ENCODE measurements at regions not wholly inside any gene's neighbourhood (a gene's known extent, or its start where the extent isn't known, plus 50 kb on each side); places are given as distances from the start of the nearest gene placed in this dataset.

- no peak for DNase-seq (ENCODE audit: low read depth)
- in situ Hi-C loops (cut with HindIII; ENCODE audit: low sequenced_read_pairs), result no loop called here
- H3K4me3 ChIP-seq (ENCODE audit: low read depth, low read length), result no peak overlapping the region
- TF ChIP-seq, protein P1, sequence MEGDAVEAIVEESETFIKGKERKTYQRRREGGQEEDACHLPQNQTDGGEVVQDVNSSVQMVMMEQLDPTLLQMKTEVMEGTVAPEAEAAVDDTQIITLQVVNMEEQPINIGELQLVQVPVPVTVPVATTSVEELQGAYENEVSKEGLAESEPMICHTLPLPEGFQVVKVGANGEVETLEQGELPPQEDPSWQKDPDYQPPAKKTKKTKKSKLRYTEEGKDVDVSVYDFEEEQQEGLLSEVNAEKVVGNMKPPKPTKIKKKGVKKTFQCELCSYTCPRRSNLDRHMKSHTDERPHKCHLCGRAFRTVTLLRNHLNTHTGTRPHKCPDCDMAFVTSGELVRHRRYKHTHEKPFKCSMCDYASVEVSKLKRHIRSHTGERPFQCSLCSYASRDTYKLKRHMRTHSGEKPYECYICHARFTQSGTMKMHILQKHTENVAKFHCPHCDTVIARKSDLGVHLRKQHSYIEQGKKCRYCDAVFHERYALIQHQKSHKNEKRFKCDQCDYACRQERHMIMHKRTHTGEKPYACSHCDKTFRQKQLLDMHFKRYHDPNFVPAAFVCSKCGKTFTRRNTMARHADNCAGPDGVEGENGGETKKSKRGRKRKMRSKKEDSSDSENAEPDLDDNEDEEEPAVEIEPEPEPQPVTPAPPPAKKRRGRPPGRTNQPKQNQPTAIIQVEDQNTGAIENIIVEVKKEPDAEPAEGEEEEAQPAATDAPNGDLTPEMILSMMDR (IDR thresholded peaks at IDR 0.05; ENCODE audit: low read depth, low read length, missing control alignments), result no peak
These were observed 50.8 kb upstream of the ITGA6 start for GRCh38 chr2:172376505-172377125.

- H3K4me3 ChIP-seq (ENCODE audit: low read depth, low read length), result no peak overlapping the region
- TF ChIP-seq, protein P1 (IDR thresholded peaks at IDR 0.05; ENCODE audit: low read depth, low read length, missing control alignments), result no peak
- in situ Hi-C loops (cut with HindIII; ENCODE audit: low sequenced_read_pairs), result no loop called here
- no peak for DNase-seq (ENCODE audit: low read depth)
These were observed 50.0 kb upstream of the ITGA6 start for GRCh38 chr2:172377408-172377807.

Data from astrocyte of the cerebellum (primary cell).